ENCODE measurements at regions not wholly inside any gene's neighbourhood (a gene's known extent, or its start where the extent isn't known, plus 50 kb on each side); places are given as distances from the start of the nearest gene placed in this dataset.
"Not testable (repeated sequence)": the region's sequence is repeated elsewhere in the genome, so short reads cannot be mapped to it uniquely, and the experiment has no call there.

- DNase-seq (ENCODE audit: low read depth, low spot score) = no peak
Measured at GRCh38 chr7:82701949-82702348, 258.4 kb upstream of the CACNA2D1 start.

- DNase-seq (ENCODE audit: low read depth, low spot score) = no peak
Measured at GRCh38 chr7:82700741-82701140, 257.2 kb upstream of the CACNA2D1 start.

- DNase-seq (ENCODE audit: low read depth, low spot score) = no peak
Measured at GRCh38 chr7:82699773-82700186, 256.2 kb upstream of the CACNA2D1 start.

- no peak for DNase-seq (ENCODE audit: low read depth, low spot score)
Measured at GRCh38 chr7:82697897-82698296, 254.3 kb upstream of the CACNA2D1 start.

GRCh38 chr7:82696631-82697030 is 253.1 kb upstream of the CACNA2D1 start:
- DNase-seq (ENCODE audit: low read depth, low spot score) = no peak

- DNase-seq (ENCODE audit: low read depth, low spot score) = no peak
Measured at GRCh38 chr7:82694022-82694421, 250.4 kb upstream of the CACNA2D1 start.

- no peak for DNase-seq (ENCODE audit: low read depth, low spot score)
Measured at GRCh38 chr7:82690929-82691328, 247.4 kb upstream of the CACNA2D1 start.

GRCh38 chr7:82685214-82685613 is 241.6 kb upstream of the CACNA2D1 start:
- no peak for DNase-seq (ENCODE audit: low read depth, low spot score)

GRCh38 chr7:82678716-82679115 is 235.1 kb upstream of the CACNA2D1 start:
- no peak for DNase-seq (ENCODE audit: low read depth, low spot score)

GRCh38 chr7:82678259-82678658 is 234.7 kb upstream of the CACNA2D1 start:
- no peak for DNase-seq (ENCODE audit: low read depth, low spot score)

GRCh38 chr7:82677493-82677892 is 233.9 kb upstream of the CACNA2D1 start:
- no peak for DNase-seq (ENCODE audit: low read depth, low spot score)

GRCh38 chr7:82676777-82677463 is 233.3 kb upstream of the CACNA2D1 start:
- DNase-seq (ENCODE audit: low read depth, low spot score) = no peak

- no peak for DNase-seq (ENCODE audit: low read depth, low spot score)
Measured at GRCh38 chr7:82675396-82675795, 231.8 kb upstream of the CACNA2D1 start.

- no peak for DNase-seq (ENCODE audit: low read depth, low spot score)
Measured at GRCh38 chr7:82674268-82674667, 230.7 kb upstream of the CACNA2D1 start.

- DNase-seq (ENCODE audit: low read depth, low spot score) = no peak
Measured at GRCh38 chr7:82672078-82672477, 228.5 kb upstream of the CACNA2D1 start.

- no peak for DNase-seq (ENCODE audit: low read depth, low spot score)
Measured at GRCh38 chr7:82669141-82669540, 225.6 kb upstream of the CACNA2D1 start.

- DNase-seq (ENCODE audit: low read depth, low spot score) = no peak
Measured at GRCh38 chr7:82668676-82669075, 225.1 kb upstream of the CACNA2D1 start.

GRCh38 chr7:82665966-82666507 is 222.5 kb upstream of the CACNA2D1 start:
- no peak for DNase-seq (ENCODE audit: low read depth, low spot score)

- no peak for DNase-seq (ENCODE audit: low read depth, low spot score)
Measured at GRCh38 chr7:82655965-82656364, 212.4 kb upstream of the CACNA2D1 start.

- DNase-seq (ENCODE audit: low read depth, low spot score) = not testable (repeated sequence)
Measured at GRCh38 chr7:82650095-82650494, 206.5 kb upstream of the CACNA2D1 start.

- no peak for DNase-seq (ENCODE audit: low read depth, low spot score)
Measured at GRCh38 chr7:82633592-82633991, 190.0 kb upstream of the CACNA2D1 start.

- DNase-seq (ENCODE audit: low read depth, low spot score) = no peak
Measured at GRCh38 chr7:82631998-82632397, 188.4 kb upstream of the CACNA2D1 start.

- DNase-seq (ENCODE audit: low read depth, low spot score) = no peak
Measured at GRCh38 chr7:82629583-82629982, 186.0 kb upstream of the CACNA2D1 start.

GRCh38 chr7:82625377-82625776 is 181.8 kb upstream of the CACNA2D1 start:
- DNase-seq (ENCODE audit: low read depth, low spot score) = no peak

All from activated CD4-positive, CD25-positive, alpha-beta regulatory T cell treated with anti-CD3 and anti-CD28 coated beads, Interleukin-2, amount 50 U/mL, for 16 hours (primary cell).